ENCODE measurements at regions not wholly inside any gene's neighbourhood (a gene's known extent, or its start where the extent isn't known, plus 50 kb on each side); places are given as distances from the start of the nearest gene placed in this dataset.

DNA sequence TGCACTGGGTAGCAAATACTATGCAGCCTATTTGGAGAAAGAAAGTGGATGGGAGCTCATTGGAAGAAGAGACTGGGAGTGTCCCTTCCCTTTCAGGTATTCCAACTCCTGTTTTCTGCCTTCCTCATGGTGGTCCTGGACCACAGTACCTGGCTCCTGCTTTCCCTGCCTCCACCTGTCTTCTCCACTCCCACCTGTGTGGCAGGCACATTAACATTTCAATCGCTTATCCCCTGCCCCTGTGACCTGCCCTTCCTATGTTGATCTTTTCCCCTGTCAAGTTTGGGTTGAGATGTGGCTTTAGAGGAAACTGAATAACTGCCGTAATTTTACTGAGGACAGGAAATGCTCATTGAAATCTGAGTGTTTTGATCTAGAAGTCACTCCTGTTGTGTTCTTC is 415.8 kb upstream of the PODXL start:
- Histone ChIP-seq H3K27ac (no peak overlapping the region), H3K9me3 (no peaks in the 10 kb centered on the region), H3K4me1 (no peaks in the 10 kb centered on the region), H3K36me3 (no peaks in the 10 kb centered on the region), H3K4me3 (no peak overlapping the region), H3K27me3 (no peaks in the 10 kb centered on the region)
- intact Hi-C loops (cut with DNase I): no loop called here
- DNase-seq (ENCODE audit: low spot score in 2 of 2): no peak
- TF ChIP-seq, protein P1, sequence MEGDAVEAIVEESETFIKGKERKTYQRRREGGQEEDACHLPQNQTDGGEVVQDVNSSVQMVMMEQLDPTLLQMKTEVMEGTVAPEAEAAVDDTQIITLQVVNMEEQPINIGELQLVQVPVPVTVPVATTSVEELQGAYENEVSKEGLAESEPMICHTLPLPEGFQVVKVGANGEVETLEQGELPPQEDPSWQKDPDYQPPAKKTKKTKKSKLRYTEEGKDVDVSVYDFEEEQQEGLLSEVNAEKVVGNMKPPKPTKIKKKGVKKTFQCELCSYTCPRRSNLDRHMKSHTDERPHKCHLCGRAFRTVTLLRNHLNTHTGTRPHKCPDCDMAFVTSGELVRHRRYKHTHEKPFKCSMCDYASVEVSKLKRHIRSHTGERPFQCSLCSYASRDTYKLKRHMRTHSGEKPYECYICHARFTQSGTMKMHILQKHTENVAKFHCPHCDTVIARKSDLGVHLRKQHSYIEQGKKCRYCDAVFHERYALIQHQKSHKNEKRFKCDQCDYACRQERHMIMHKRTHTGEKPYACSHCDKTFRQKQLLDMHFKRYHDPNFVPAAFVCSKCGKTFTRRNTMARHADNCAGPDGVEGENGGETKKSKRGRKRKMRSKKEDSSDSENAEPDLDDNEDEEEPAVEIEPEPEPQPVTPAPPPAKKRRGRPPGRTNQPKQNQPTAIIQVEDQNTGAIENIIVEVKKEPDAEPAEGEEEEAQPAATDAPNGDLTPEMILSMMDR (IDR thresholded peaks at IDR 0.05): no peak

DNA sequence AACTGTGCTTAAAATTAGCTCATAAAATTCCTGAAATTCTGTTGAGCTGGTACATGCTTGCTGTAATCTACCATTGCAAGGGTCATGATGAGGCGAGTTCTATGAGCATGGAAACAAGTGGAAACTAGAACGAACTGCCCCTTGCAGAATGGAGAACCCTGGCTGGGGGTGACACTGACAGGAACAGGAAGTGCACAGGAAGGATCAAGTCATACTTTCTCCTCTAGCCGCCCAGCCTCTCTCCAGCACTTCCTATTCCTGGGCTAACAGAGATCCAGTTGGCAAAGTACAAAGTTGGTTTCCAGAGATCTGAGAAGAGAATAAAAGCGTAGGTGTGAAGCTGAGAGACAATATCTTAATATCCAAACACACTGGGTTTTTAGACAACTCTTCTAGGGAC is 414.2 kb upstream of the PODXL start:
- Histone ChIP-seq H3K36me3 (no peaks in the 10 kb centered on the region), H3K9me3 (no peaks in the 10 kb centered on the region), H3K4me1 (no peaks in the 10 kb centered on the region), H3K4me3 (no peak overlapping the region), H3K27ac (no peak overlapping the region), H3K27me3 (no peaks in the 10 kb centered on the region)
- DNase-seq (ENCODE audit: low spot score in 2 of 2): no peak
- TF ChIP-seq, protein P1 (IDR thresholded peaks at IDR 0.05): no peak
- intact Hi-C loops (cut with DNase I): no loop called here

DNA sequence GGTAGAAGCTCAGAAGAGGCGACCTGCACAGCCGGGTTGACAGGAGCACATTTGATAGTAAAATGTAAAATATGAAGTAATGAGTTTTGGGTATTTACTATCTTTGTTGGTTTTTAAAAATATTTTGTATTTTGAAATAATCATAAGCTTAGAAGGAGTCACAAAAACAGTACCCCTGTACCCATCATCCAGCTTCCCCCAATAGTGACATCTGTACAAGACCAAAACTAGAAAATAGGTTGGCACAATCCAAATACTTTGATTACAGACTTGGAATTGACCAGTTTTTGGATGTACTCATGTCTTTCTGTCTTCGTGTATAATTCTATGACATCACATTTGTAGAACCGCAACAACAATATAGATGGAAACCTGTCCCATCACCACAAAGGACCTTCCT is 413.1 kb upstream of the PODXL start:
- Histone ChIP-seq H3K4me3 (no peak overlapping the region), H3K4me1 (no peaks in the 10 kb centered on the region), H3K27me3 (no peaks in the 10 kb centered on the region), H3K36me3 (no peaks in the 10 kb centered on the region), H3K9me3 (no peaks in the 10 kb centered on the region), H3K27ac (no peak overlapping the region)
- intact Hi-C loops (cut with DNase I): no loop called here
- DNase-seq (ENCODE audit: low spot score in 2 of 2): no peak
- TF ChIP-seq, protein P1 (IDR thresholded peaks at IDR 0.05): no peak

DNA sequence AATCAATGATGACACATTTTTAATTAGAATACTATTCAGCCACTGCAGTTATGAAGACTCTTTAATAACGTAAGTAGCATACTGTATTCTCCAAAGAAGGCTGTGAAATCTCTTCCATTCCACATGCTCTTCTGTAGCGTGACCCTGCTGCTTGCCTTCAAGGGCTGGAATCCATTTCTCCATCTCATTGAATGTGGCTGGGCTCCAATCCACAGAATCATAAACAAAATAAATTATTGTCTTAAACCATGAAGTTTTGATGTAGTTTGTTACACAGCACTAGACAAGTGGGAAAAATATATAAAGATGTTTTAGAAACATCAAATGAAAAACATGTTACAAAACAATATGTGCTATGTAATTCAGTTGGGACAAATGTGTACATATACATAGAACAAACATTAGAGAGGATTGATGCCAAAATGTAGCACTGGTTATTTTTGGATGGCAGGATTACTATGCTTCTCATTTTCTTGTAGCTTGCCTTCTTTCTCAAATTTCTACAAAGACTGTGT is 410.8 kb upstream of the PODXL start:
- no peak for DNase-seq (ENCODE audit: low spot score in 2 of 2)
- H3K27me3 ChIP-seq: no peaks in the 10 kb centered on the region
- no peak overlapping the region for H3K4me3 ChIP-seq
- no peaks in the 10 kb centered on the region for H3K9me3 ChIP-seq
- TF ChIP-seq, protein P1 (IDR thresholded peaks at IDR 0.05): no peak
- H3K4me1 ChIP-seq: no peaks in the 10 kb centered on the region
- intact Hi-C loops (cut with DNase I): no loop called here
- H3K36me3 ChIP-seq: no peaks in the 10 kb centered on the region
- no peak overlapping the region for H3K27ac ChIP-seq

DNA sequence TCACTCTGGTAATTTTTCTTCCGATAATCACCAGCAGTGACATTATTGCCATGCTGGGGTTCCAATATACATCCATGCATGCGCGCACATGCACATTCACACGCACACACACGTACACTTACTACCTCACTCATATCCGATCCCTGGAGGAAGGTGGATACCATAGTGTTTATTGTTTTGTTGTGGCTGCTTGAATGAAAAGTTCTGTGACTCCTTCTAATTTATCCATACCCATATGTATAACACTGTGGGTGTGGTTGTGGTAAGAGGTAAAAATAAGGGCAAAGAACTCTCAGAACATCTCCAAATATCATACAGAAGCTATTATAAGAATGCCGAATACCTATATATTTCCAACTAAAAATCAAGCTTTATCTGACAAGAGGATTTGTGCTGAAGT is 407.8 kb upstream of the PODXL start:
- Histone ChIP-seq H3K9me3 (no peaks in the 10 kb centered on the region), H3K36me3 (no peaks in the 10 kb centered on the region), H3K27ac (no peak overlapping the region), H3K4me3 (no peak overlapping the region), H3K27me3 (no peaks in the 10 kb centered on the region), H3K4me1 (no peaks in the 10 kb centered on the region)
- TF ChIP-seq, protein P1 (IDR thresholded peaks at IDR 0.05): no peak
- DNase-seq (ENCODE audit: low spot score in 2 of 2): no peak
- intact Hi-C loops (cut with DNase I): no loop called here

DNA sequence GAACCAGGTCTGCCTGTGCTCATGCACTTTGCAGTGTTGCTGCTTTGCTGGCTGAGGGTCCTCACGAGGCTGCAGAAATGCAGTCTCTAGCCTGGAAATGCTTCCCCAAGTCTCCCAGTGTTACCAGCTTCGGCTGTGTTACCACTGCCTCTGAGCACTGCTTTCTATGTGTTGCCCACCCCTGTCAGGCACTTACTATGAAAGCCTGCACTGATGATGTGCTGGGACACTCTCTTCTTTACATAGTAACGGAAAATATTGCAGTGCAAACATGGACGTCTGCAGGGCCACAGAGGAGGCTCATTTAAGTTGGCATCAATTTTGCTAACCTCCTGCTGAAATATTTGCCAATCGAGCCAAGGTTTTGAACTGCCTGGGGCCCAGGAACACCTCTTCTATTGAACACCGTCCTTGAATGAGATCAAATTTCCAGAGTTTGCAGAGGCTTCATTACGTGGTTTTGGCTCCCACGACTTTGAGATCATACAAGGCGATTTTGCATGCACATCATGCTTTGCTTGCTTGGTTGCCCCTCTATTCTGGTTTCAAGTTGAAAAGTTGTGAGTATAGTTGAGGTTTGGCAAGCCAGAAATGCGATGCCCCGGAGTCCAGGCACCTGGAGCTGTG is 404.7 kb upstream of the PODXL start:
- TF ChIP-seq, protein P1 (IDR thresholded peaks at IDR 0.05): no peak
- Histone ChIP-seq H3K27me3 (no peaks in the 10 kb centered on the region), H3K4me1 (no peaks in the 10 kb centered on the region), H3K36me3 (no peaks in the 10 kb centered on the region), H3K9me3 (no peaks in the 10 kb centered on the region), H3K4me3 (no peak overlapping the region), H3K27ac (no peak overlapping the region)
- intact Hi-C loops (cut with DNase I): no loop called here
- DNase-seq (ENCODE audit: low spot score in 2 of 2): no peak
